CD8-positive, alpha-beta memory T cell (primary cell): ENCODE measurements at regions not wholly inside any gene's neighbourhood (a gene's known extent, or its start where the extent isn't known, plus 50 kb on each side); places are given as distances from the start of the nearest gene placed in this dataset.

ENCODE experiments used
- CTCF ChIA-PET: fragments of 350-600 bp; sonication (Branson Sonifier 250); formaldehyde crosslinking; loops from one replicate; lab custom pipeline; 2021; ENCODE audit warnings: antibody characterized with exemption; lab: Charles Lee
- POLR2A ChIA-PET: fragments of 350-600 bp; sonication (Branson Sonifier 250); formaldehyde crosslinking; loops from one replicate; lab custom pipeline; 2021; ENCODE audit warnings: antibody characterized with exemption; lab: Charles Lee
- DNase-seq, 5 donors: peaks; one replicate each; pipeline versions ENCODE4 v3.0.0 to v3.0.0-alpha.2; 2020 to 2022; ENCODE audit warnings: mixed read lengths in 1 of 5
- H3K27ac ChIP-seq: one replicate; pipeline ENCODE4 v1.7.0; 2013; ENCODE audit warnings: low read depth, mild to moderate bottlenecking, low read length, moderate library complexity
- H3K27me3 ChIP-seq: 2 replicates; pipeline ENCODE4 v1.7.0; 2013; ENCODE audit warnings: low read length, mild to moderate bottlenecking; ENCODE audit not compliant: insufficient read depth, poor library complexity, severe bottlenecking
- H3K36me3 ChIP-seq: 2 replicates; pipeline ENCODE4 v1.7.0; 2013; ENCODE audit warnings: mild to moderate bottlenecking, low read length, moderate library complexity; ENCODE audit not compliant: insufficient read depth
- H3K4me1 ChIP-seq: 2 replicates; pipeline ENCODE4 v1.7.0; 2013; ENCODE audit warnings: mild to moderate bottlenecking, low read length, moderate library complexity; ENCODE audit not compliant: insufficient read depth
- H3K4me3 ChIP-seq: 2 replicates; pipeline ENCODE4 v1.7.0; 2013; ENCODE audit warnings: mild to moderate bottlenecking, low read length
- H3K9me3 ChIP-seq: 2 replicates; pipeline ENCODE4 v1.7.0; 2013; ENCODE audit warnings: mild to moderate bottlenecking, low read length
- H3K27ac Mint-ChIP-seq, 8 donors: one replicate each; pipeline ENCODE4 v1.8.0; 2020 to 2021; ENCODE audit warnings: mixed read lengths in 8 of 8, mild to moderate bottlenecking in 6 of 8, inconsistent platforms in 3 of 8, moderate library complexity in 3 of 8
- H3K27me3 Mint-ChIP-seq, 2 donors: one replicate each; pipeline ENCODE4 v1.8.0; 2020 to 2021; ENCODE audit warnings: mixed read lengths in 2 of 2, mild to moderate bottlenecking in 1 of 2, moderate library complexity in 1 of 2
- H3K36me3 Mint-ChIP-seq, 3 donors: one replicate each; pipeline ENCODE4 v1.8.0; 2020 to 2021; ENCODE audit warnings: mixed read lengths in 3 of 3, inconsistent platforms in 1 of 3, mild to moderate bottlenecking in 1 of 3
- H3K4me1 Mint-ChIP-seq, 3 donors: one replicate each; pipeline ENCODE4 v1.8.0; 2020 to 2021; ENCODE audit warnings: mixed read lengths in 3 of 3, inconsistent platforms in 1 of 3, mild to moderate bottlenecking in 1 of 3
- H3K4me3 Mint-ChIP-seq, 7 donors: one replicate each; pipeline ENCODE4 v1.8.0; 2020 to 2021; ENCODE audit warnings: mixed read lengths in 7 of 7, mild to moderate bottlenecking in 6 of 7, moderate library complexity in 4 of 7, inconsistent platforms in 2 of 7
- H3K9me3 Mint-ChIP-seq, 5 donors: one replicate each; pipeline ENCODE4 v1.8.0; 2020 to 2022; ENCODE audit warnings: mixed read lengths in 5 of 5, mild to moderate bottlenecking in 3 of 5, moderate library complexity in 2 of 5, inconsistent platforms in 1 of 5

- POLR2A ChIA-PET = no interaction called here
- H3K36me3 Mint-ChIP-seq = peaks cover 0 to 25% (median 4%) of the 10 kb centered on the region in 3 donors
- no peak overlapping the region for H3K4me3 Mint-ChIP-seq
- Histone ChIP-seq H3K4me3 (no peak overlapping the region), H3K27ac (no peak overlapping the region), H3K4me1 (no peaks in the 10 kb centered on the region), H3K36me3 (no peaks in the 10 kb centered on the region), H3K9me3 (no peaks in the 10 kb centered on the region), H3K27me3 (no peaks in the 10 kb centered on the region)
- no peak overlapping the region for H3K27ac Mint-ChIP-seq
- DNase-seq = no peak
- no peaks in the 10 kb centered on the region for H3K27me3 Mint-ChIP-seq
- no peaks in the 10 kb centered on the region for H3K4me1 Mint-ChIP-seq
- H3K9me3 Mint-ChIP-seq = peaks cover 0 to 4% (median 0%) of the 10 kb centered on the region in 5 donors
- CTCF ChIA-PET = no interaction called here
Measured at GRCh38 chr7:33725111-33726025, 180.0 kb upstream of the BMPER start.

GRCh38 chr7:33726582-33726981 lies 178.8 kb upstream of the BMPER start:
- H3K9me3 ChIP-seq = no peaks in the 10 kb centered on the region

GRCh38 chr7:33727315-33727714 lies 178.0 kb upstream of the BMPER start:
- H3K27ac Mint-ChIP-seq = no peak overlapping the region
- no peaks in the 10 kb centered on the region for H3K4me1 Mint-ChIP-seq
- peaks cover 0 to 4% (median 0%) of the 10 kb centered on the region in 5 donors for H3K9me3 Mint-ChIP-seq
- Histone ChIP-seq H3K4me1 (no peaks in the 10 kb centered on the region), H3K36me3 (no peaks in the 10 kb centered on the region), H3K9me3 (no peaks in the 10 kb centered on the region), H3K27me3 (no peaks in the 10 kb centered on the region), H3K4me3 (no peak overlapping the region), H3K27ac (no peak overlapping the region)
- ChIA-PET POLR2A (no interaction called here), CTCF (no interaction called here)
- no peak overlapping the region for H3K4me3 Mint-ChIP-seq
- no peak for DNase-seq
- no peaks in the 10 kb centered on the region for H3K27me3 Mint-ChIP-seq
- peaks cover 0 to 25% (median 4%) of the 10 kb centered on the region in 3 donors for H3K36me3 Mint-ChIP-seq

More at GRCh38 chr7:33726582-33726981, 178.8 kb upstream of the BMPER start:
- CTCF ChIA-PET = no interaction called here
- Mint-ChIP-seq H3K27ac (no peak overlapping the region), H3K4me3 (no peak overlapping the region), H3K27me3 (no peaks in the 10 kb centered on the region), H3K9me3 (peaks cover 0 to 4% (median 0%) of the 10 kb centered on the region in 5 donors), H3K4me1 (no peaks in the 10 kb centered on the region), H3K36me3 (peaks cover 0 to 19% (median 4%) of the 10 kb centered on the region in 3 donors)
- no peak overlapping the region for H3K27ac ChIP-seq
- DNase-seq = no peak
- no peaks in the 10 kb centered on the region for H3K36me3 ChIP-seq
- no peak overlapping the region for H3K4me3 ChIP-seq
- no peaks in the 10 kb centered on the region for H3K4me1 ChIP-seq
- H3K27me3 ChIP-seq = no peaks in the 10 kb centered on the region
- POLR2A ChIA-PET = no interaction called here

GRCh38 chr7:33728873-33729551 lies 176.3 kb upstream of the BMPER start:
- H3K9me3 Mint-ChIP-seq = peaks cover 0 to 4% (median 0%) of the 10 kb centered on the region in 5 donors
- peaks cover 1 to 23% (median 4%) of the 10 kb centered on the region in 3 donors for H3K36me3 Mint-ChIP-seq
- H3K4me3 Mint-ChIP-seq = no peak overlapping the region
- H3K27ac ChIP-seq = no peak overlapping the region
- CTCF ChIA-PET = no interaction called here
- H3K27me3 Mint-ChIP-seq = peaks cover 0 to 2% of the 10 kb centered on the region in 2 donors
- POLR2A ChIA-PET = no interaction called here
- H3K27ac Mint-ChIP-seq = no peak overlapping the region
- no peaks in the 10 kb centered on the region for H3K4me1 ChIP-seq
- H3K4me3 ChIP-seq = no peak overlapping the region
- no peaks in the 10 kb centered on the region for H3K9me3 ChIP-seq
- H3K36me3 ChIP-seq = no peaks in the 10 kb centered on the region
- no peaks in the 10 kb centered on the region for H3K4me1 Mint-ChIP-seq
- no peak for DNase-seq
- H3K27me3 ChIP-seq = no peaks in the 10 kb centered on the region

GRCh38 chr7:33729726-33730125 lies 175.6 kb upstream of the BMPER start:
- Mint-ChIP-seq H3K4me3 (no peak overlapping the region), H3K4me1 (no peaks in the 10 kb centered on the region), H3K9me3 (peaks cover 0 to 4% (median 0%) of the 10 kb centered on the region in 5 donors), H3K36me3 (peaks cover 1 to 26% (median 4%) of the 10 kb centered on the region in 3 donors), H3K27ac (peak overlapping the region in 1 of 8 donors; percentile 69), H3K27me3 (peaks cover 0 to 2% of the 10 kb centered on the region in 2 donors)
- Histone ChIP-seq H3K4me1 (no peaks in the 10 kb centered on the region), H3K27me3 (no peaks in the 10 kb centered on the region), H3K36me3 (no peaks in the 10 kb centered on the region), H3K9me3 (no peaks in the 10 kb centered on the region), H3K27ac (no peak overlapping the region), H3K4me3 (no peak overlapping the region)
- DNase-seq = no peak
- ChIA-PET CTCF (no interaction called here), POLR2A (no interaction called here)

- Histone ChIP-seq H3K4me1 (no peaks in the 10 kb centered on the region), H3K36me3 (no peaks in the 10 kb centered on the region), H3K9me3 (no peaks in the 10 kb centered on the region), H3K27ac (no peak overlapping the region), H3K27me3 (no peaks in the 10 kb centered on the region), H3K4me3 (no peak overlapping the region)
- peaks cover 1 to 29% (median 4%) of the 10 kb centered on the region in 3 donors for H3K36me3 Mint-ChIP-seq
- H3K9me3 Mint-ChIP-seq = peaks cover 0 to 4% (median 0%) of the 10 kb centered on the region in 5 donors
- H3K27me3 Mint-ChIP-seq = peaks cover 0 to 2% of the 10 kb centered on the region in 2 donors
- no peak overlapping the region for H3K27ac Mint-ChIP-seq
- POLR2A ChIA-PET = no interaction called here
- H3K4me3 Mint-ChIP-seq = no peak overlapping the region
- DNase-seq = no peak
- CTCF ChIA-PET = no interaction called here
- no peaks in the 10 kb centered on the region for H3K4me1 Mint-ChIP-seq
Measured at GRCh38 chr7:33730958-33731357, 174.4 kb upstream of the BMPER start.

GRCh38 chr7:33731912-33732311 lies 173.4 kb upstream of the BMPER start:
- H3K4me1 Mint-ChIP-seq = no peaks in the 10 kb centered on the region
- H3K9me3 Mint-ChIP-seq = peaks cover 0 to 4% (median 0%) of the 10 kb centered on the region in 5 donors
- H3K27ac Mint-ChIP-seq = no peak overlapping the region
- Histone ChIP-seq H3K27ac (no peak overlapping the region), H3K27me3 (no peaks in the 10 kb centered on the region), H3K36me3 (no peaks in the 10 kb centered on the region), H3K4me3 (no peak overlapping the region), H3K4me1 (no peaks in the 10 kb centered on the region), H3K9me3 (no peaks in the 10 kb centered on the region)
- no peak overlapping the region for H3K4me3 Mint-ChIP-seq
- peaks cover 0 to 2% of the 10 kb centered on the region in 2 donors for H3K27me3 Mint-ChIP-seq
- no peak for DNase-seq
- POLR2A ChIA-PET = no interaction called here
- H3K36me3 Mint-ChIP-seq = peaks cover 1 to 25% (median 4%) of the 10 kb centered on the region in 3 donors
- CTCF ChIA-PET = no interaction called here

- ChIA-PET POLR2A (no interaction called here), CTCF (no interaction called here)
- Histone ChIP-seq H3K9me3 (no peaks in the 10 kb centered on the region), H3K36me3 (no peaks in the 10 kb centered on the region), H3K4me3 (no peak overlapping the region), H3K27me3 (no peaks in the 10 kb centered on the region), H3K4me1 (no peaks in the 10 kb centered on the region), H3K27ac (no peak overlapping the region)
- Mint-ChIP-seq H3K27ac (no peak overlapping the region), H3K27me3 (peaks cover 0 to 2% of the 10 kb centered on the region in 2 donors), H3K4me3 (no peak overlapping the region), H3K36me3 (peaks cover 1 to 27% (median 4%) of the 10 kb centered on the region in 3 donors), H3K4me1 (no peaks in the 10 kb centered on the region), H3K9me3 (peaks cover 0 to 4% (median 2%) of the 10 kb centered on the region in 5 donors)
- DNase-seq = no peak
Measured at GRCh38 chr7:33732462-33732861, 172.9 kb upstream of the BMPER start.
